ENCODE measurements at regions not wholly inside any gene's neighbourhood (a gene's known extent, or its start where the extent isn't known, plus 50 kb on each side); places are given as distances from the start of the nearest gene placed in this dataset.
"Not testable (repeated sequence)": the region's sequence is repeated elsewhere in the genome, so short reads cannot be mapped to it uniquely, and the experiment has no call there.

DNA sequence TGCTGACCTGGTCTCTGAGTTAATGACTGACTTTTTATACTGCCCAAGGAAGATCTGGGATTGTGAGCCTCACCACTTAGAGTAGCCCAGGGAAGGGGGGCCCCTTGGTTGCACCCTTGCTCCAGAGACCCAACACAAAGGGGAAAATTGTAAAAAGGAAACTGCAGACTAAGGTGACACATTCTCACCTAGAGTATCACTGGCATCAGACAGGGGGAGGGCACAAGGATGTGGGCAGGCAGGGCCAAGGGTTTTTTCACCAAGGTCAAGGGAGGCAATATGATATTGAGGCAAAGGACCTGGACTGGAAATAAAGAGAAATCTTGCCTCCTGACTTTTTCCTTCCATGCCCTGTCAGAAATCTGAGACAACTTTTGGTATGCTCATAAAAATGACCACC is 386.2 kb upstream of the FGF16 start:
- Histone ChIP-seq H3K27me3 (ENCODE audit: control insufficient read depth in 5 of 5, insufficient read depth in 4 of 5, low read length in 5 of 5) (peaks cover 0 to 5% (median 0%) of the 10 kb centered on the region in 5 donors), H3K9ac (ENCODE audit: low read length in 5 of 5) (no peak overlapping the region), H3K4me3 (ENCODE audit: low read depth in 1 of 5, low read length in 5 of 5) (no peak overlapping the region), H3K9me3 (ENCODE audit: control insufficient read depth in 5 of 5, low read length in 5 of 5) (peaks cover 0 to 2% (median 0%) of the 10 kb centered on the region in 5 donors), H3K36me3 (ENCODE audit: control insufficient read depth in 5 of 5, insufficient read depth in 5 of 5, low read length in 5 of 5) (no peaks in the 10 kb centered on the region), H3K27ac (ENCODE audit: low read depth, low read length) (no peak overlapping the region), H3K4me1 (ENCODE audit: control insufficient read depth in 5 of 5, insufficient read depth in 5 of 5, low read length in 5 of 5) (no peaks in the 10 kb centered on the region)

- Histone ChIP-seq H3K9me3 (ENCODE audit: control insufficient read depth in 5 of 5, low read length in 5 of 5) (peaks cover 0 to 2% (median 0%) of the 10 kb centered on the region in 5 donors), H3K9ac (ENCODE audit: low read length in 5 of 5) (no peak overlapping the region), H3K27me3 (ENCODE audit: control insufficient read depth in 5 of 5, insufficient read depth in 4 of 5, low read length in 5 of 5) (peaks cover 0 to 3% (median 0%) of the 10 kb centered on the region in 5 donors), H3K4me3 (ENCODE audit: low read depth in 1 of 5, low read length in 5 of 5) (no peak overlapping the region), H3K27ac (ENCODE audit: low read depth, low read length) (no peak overlapping the region), H3K4me1 (ENCODE audit: control insufficient read depth in 5 of 5, insufficient read depth in 5 of 5, low read length in 5 of 5) (no peaks in the 10 kb centered on the region), H3K36me3 (ENCODE audit: control insufficient read depth in 5 of 5, insufficient read depth in 5 of 5, low read length in 5 of 5) (no peaks in the 10 kb centered on the region)
Measured at GRCh38 chrX:77061545-77061944, 385.6 kb upstream of the FGF16 start.

DNA sequence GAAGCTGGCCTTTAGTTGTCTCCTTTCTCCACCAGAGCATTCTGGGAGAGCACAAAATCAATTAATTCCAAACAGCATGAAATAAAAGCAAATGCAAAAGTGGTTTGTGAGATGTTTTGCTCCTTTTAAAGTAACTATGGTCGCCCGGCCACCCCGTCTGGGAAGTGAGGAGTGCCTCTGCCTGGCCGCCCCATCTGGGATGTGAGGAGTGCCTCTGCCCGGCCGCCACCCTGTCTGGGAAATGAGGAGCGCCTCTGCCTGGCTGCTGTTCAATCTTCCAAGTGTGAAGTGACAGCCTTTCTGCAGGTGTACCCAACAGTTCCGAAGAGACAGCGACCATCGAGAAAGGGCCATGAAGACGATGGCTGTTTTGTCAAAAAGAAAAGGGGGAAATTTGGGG is 381.3 kb upstream of the FGF16 start:
- no peaks in the 10 kb centered on the region for H3K36me3 ChIP-seq (ENCODE audit: control insufficient read depth in 5 of 5, insufficient read depth in 5 of 5, low read length in 5 of 5)
- H3K4me3 ChIP-seq (ENCODE audit: low read depth in 1 of 5, low read length in 5 of 5), result no peak overlapping the region

GRCh38 chrX:77070202-77070918 is 376.8 kb upstream of the FGF16 start:
- H3K9ac ChIP-seq (ENCODE audit: low read length in 5 of 5), result no peak overlapping the region
- peaks cover 0 to 5% (median 0%) of the 10 kb centered on the region in 5 donors for H3K4me1 ChIP-seq (ENCODE audit: control insufficient read depth in 5 of 5, insufficient read depth in 5 of 5, low read length in 5 of 5)
- no peak overlapping the region for H3K27ac ChIP-seq (ENCODE audit: low read depth, low read length)
- no peaks in the 10 kb centered on the region for H3K27me3 ChIP-seq (ENCODE audit: control insufficient read depth in 5 of 5, insufficient read depth in 4 of 5, low read length in 5 of 5)
- peaks cover 0 to 4% (median 0%) of the 10 kb centered on the region in 5 donors for H3K9me3 ChIP-seq (ENCODE audit: control insufficient read depth in 5 of 5, low read length in 5 of 5)
- no peak overlapping the region for H3K4me3 ChIP-seq (ENCODE audit: low read depth in 1 of 5, low read length in 5 of 5)
- H3K36me3 ChIP-seq (ENCODE audit: control insufficient read depth in 5 of 5, insufficient read depth in 5 of 5, low read length in 5 of 5), result no peaks in the 10 kb centered on the region

More for the DNA sequence above, 381.3 kb upstream of the FGF16 start:
- H3K27me3 ChIP-seq (ENCODE audit: control insufficient read depth in 5 of 5, insufficient read depth in 4 of 5, low read length in 5 of 5), result peaks cover 0 to 3% (median 0%) of the 10 kb centered on the region in 5 donors
- H3K4me1 ChIP-seq (ENCODE audit: control insufficient read depth in 5 of 5, insufficient read depth in 5 of 5, low read length in 5 of 5), result peaks cover 0 to 5% (median 0%) of the 10 kb centered on the region in 5 donors
- H3K9me3 ChIP-seq (ENCODE audit: control insufficient read depth in 5 of 5, low read length in 5 of 5), result no peaks in the 10 kb centered on the region
- H3K27ac ChIP-seq (ENCODE audit: low read depth, low read length), result no peak overlapping the region
- H3K9ac ChIP-seq (ENCODE audit: low read length in 5 of 5), result no peak overlapping the region

- Histone ChIP-seq H3K27ac (ENCODE audit: low read depth, low read length) (no peak overlapping the region), H3K9me3 (ENCODE audit: control insufficient read depth in 5 of 5, low read length in 5 of 5) (peaks cover 0 to 19% (median 5%) of the 10 kb centered on the region in 5 donors), H3K4me1 (ENCODE audit: control insufficient read depth in 5 of 5, insufficient read depth in 5 of 5, low read length in 5 of 5) (no peaks in the 10 kb centered on the region), H3K4me3 (ENCODE audit: low read depth in 1 of 5, low read length in 5 of 5) (no peak overlapping the region), H3K9ac (ENCODE audit: low read length in 5 of 5) (no peak overlapping the region), H3K36me3 (ENCODE audit: control insufficient read depth in 5 of 5, insufficient read depth in 5 of 5, low read length in 5 of 5) (no peaks in the 10 kb centered on the region), H3K27me3 (ENCODE audit: control insufficient read depth in 5 of 5, insufficient read depth in 4 of 5, low read length in 5 of 5) (peaks cover 0 to 7% (median 0%) of the 10 kb centered on the region in 5 donors)
Measured at GRCh38 chrX:77076896-77077295, 370.3 kb upstream of the FGF16 start.

DNA sequence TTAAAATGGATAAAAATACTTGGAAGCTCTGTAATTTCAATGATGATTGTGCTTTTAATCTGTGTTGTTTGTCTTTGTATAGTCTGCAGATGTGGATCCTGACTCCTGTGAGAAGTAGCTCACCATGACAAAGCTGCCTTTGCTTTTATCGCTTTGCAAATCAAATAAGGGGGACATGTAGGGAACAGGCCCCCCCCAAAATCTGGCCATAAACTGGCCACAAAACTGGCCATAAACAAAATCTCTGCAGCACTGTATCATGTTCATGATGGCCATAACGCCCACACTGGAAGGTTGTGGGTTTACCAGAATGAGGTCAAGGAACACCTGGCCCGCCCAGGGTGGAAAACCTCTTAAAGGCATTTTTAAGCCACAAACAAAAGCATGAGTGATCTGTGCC is 366.0 kb upstream of the FGF16 start:
- H3K27me3 ChIP-seq (ENCODE audit: control insufficient read depth in 5 of 5, insufficient read depth in 4 of 5, low read length in 5 of 5); H3K9ac ChIP-seq (ENCODE audit: low read length in 5 of 5); H3K27ac ChIP-seq (ENCODE audit: low read depth, low read length); H3K36me3 ChIP-seq (ENCODE audit: control insufficient read depth in 5 of 5, insufficient read depth in 5 of 5, low read length in 5 of 5); H3K4me3 ChIP-seq (ENCODE audit: low read depth in 1 of 5, low read length in 5 of 5); H3K4me1 ChIP-seq (ENCODE audit: control insufficient read depth in 5 of 5, insufficient read depth in 5 of 5, low read length in 5 of 5): not testable (repeated sequence)
- peaks cover 0 to 20% (median 10%) of the 10 kb centered on the region in 5 donors for H3K9me3 ChIP-seq (ENCODE audit: control insufficient read depth in 5 of 5, low read length in 5 of 5)

GRCh38 chrX:77085372-77085771 is 361.8 kb upstream of the FGF16 start:
- Histone ChIP-seq H3K27me3 (ENCODE audit: control insufficient read depth in 5 of 5, insufficient read depth in 4 of 5, low read length in 5 of 5) (peaks cover 0 to 4% (median 0%) of the 10 kb centered on the region in 5 donors), H3K4me3 (ENCODE audit: low read depth in 1 of 5, low read length in 5 of 5) (no peak overlapping the region), H3K4me1 (ENCODE audit: control insufficient read depth in 5 of 5, insufficient read depth in 5 of 5, low read length in 5 of 5) (peaks cover 2 to 25% (median 12%) of the 10 kb centered on the region in 5 donors), H3K27ac (ENCODE audit: low read depth, low read length) (no peak overlapping the region), H3K9me3 (ENCODE audit: control insufficient read depth in 5 of 5, low read length in 5 of 5) (peaks cover 0 to 18% (median 10%) of the 10 kb centered on the region in 5 donors), H3K36me3 (ENCODE audit: control insufficient read depth in 5 of 5, insufficient read depth in 5 of 5, low read length in 5 of 5) (no peaks in the 10 kb centered on the region), H3K9ac (ENCODE audit: low read length in 5 of 5) (no peak overlapping the region)

DNA sequence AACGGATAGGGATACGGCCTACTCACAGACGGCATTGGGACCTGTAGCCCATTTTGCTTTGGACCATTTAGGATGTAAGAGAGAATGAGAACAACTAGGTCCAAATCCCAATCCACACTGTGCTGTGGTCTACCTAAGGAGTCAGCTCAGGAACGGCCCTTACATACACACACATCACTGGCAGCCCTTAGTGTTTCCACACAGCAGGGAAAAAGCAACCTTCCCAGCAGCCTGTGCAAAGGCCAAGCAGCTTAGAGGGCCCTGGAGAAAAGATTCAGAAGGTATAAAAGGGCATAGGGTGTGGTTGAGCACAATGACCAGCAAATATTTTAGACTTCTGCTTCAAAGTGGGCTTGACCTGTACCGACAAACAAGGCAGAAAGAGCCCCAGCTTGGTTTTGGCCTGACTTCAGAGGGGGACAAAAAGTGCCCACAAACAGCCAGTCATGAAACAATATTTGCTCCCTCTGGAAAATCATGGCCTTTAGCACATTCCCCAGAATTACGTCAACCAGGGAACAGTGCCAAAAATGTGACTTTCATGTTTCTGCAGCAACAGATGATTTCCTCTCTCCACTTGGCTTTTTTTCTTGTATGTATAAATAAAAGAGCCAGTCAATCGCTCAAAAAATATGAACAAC is 359.5 kb upstream of the FGF16 start:
- Histone ChIP-seq H3K9ac (ENCODE audit: low read length in 5 of 5) (peak overlapping the region in 1 of 5 donors; percentile 29), H3K4me3 (ENCODE audit: low read depth in 1 of 5, low read length in 5 of 5) (no peak overlapping the region), H3K9me3 (ENCODE audit: control insufficient read depth in 5 of 5, low read length in 5 of 5) (no peaks in the 10 kb centered on the region), H3K27ac (ENCODE audit: low read depth, low read length) (peak overlapping the region; percentile 19), H3K27me3 (ENCODE audit: control insufficient read depth in 5 of 5, insufficient read depth in 4 of 5, low read length in 5 of 5) (peaks cover 0 to 4% (median 0%) of the 10 kb centered on the region in 5 donors), H3K4me1 (ENCODE audit: control insufficient read depth in 5 of 5, insufficient read depth in 5 of 5, low read length in 5 of 5) (peaks cover 2 to 25% (median 12%) of the 10 kb centered on the region in 5 donors), H3K36me3 (ENCODE audit: control insufficient read depth in 5 of 5, insufficient read depth in 5 of 5, low read length in 5 of 5) (no peaks in the 10 kb centered on the region)

- Histone ChIP-seq H3K4me1 (ENCODE audit: control insufficient read depth in 5 of 5, insufficient read depth in 5 of 5, low read length in 5 of 5) (peaks cover 2 to 25% (median 12%) of the 10 kb centered on the region in 5 donors), H3K9ac (ENCODE audit: low read length in 5 of 5) (no peak overlapping the region), H3K27me3 (ENCODE audit: control insufficient read depth in 5 of 5, insufficient read depth in 4 of 5, low read length in 5 of 5) (peaks cover 0 to 4% (median 0%) of the 10 kb centered on the region in 5 donors), H3K9me3 (ENCODE audit: control insufficient read depth in 5 of 5, low read length in 5 of 5) (no peaks in the 10 kb centered on the region), H3K36me3 (ENCODE audit: control insufficient read depth in 5 of 5, insufficient read depth in 5 of 5, low read length in 5 of 5) (no peaks in the 10 kb centered on the region), H3K4me3 (ENCODE audit: low read depth in 1 of 5, low read length in 5 of 5) (no peak overlapping the region), H3K27ac (ENCODE audit: low read depth, low read length) (peak overlapping the region; percentile 43)
Measured at GRCh38 chrX:77088233-77088632, 359.0 kb upstream of the FGF16 start.

- no peak overlapping the region for H3K4me3 ChIP-seq (ENCODE audit: low read depth in 1 of 5, low read length in 5 of 5)
- H3K9me3 ChIP-seq (ENCODE audit: control insufficient read depth in 5 of 5, low read length in 5 of 5), result peaks cover 0 to 3% (median 0%) of the 10 kb centered on the region in 5 donors
Measured at GRCh38 chrX:77114501-77114900, 332.7 kb upstream of the FGF16 start.

More at GRCh38 chrX:77114501-77114900, 332.7 kb upstream of the FGF16 start:
- H3K4me1 ChIP-seq (ENCODE audit: control insufficient read depth in 5 of 5, insufficient read depth in 5 of 5, low read length in 5 of 5), result no peaks in the 10 kb centered on the region
- no peak overlapping the region for H3K9ac ChIP-seq (ENCODE audit: low read length in 5 of 5)
- no peaks in the 10 kb centered on the region for H3K36me3 ChIP-seq (ENCODE audit: control insufficient read depth in 5 of 5, insufficient read depth in 5 of 5, low read length in 5 of 5)
- no peak overlapping the region for H3K27ac ChIP-seq (ENCODE audit: low read depth, low read length)
- H3K27me3 ChIP-seq (ENCODE audit: control insufficient read depth in 5 of 5, insufficient read depth in 4 of 5, low read length in 5 of 5), result peaks cover 0 to 7% (median 6%) of the 10 kb centered on the region in 5 donors
